ENCODE measurements at regions not wholly inside any gene's neighbourhood (a gene's known extent, or its start where the extent isn't known, plus 50 kb on each side); places are given as distances from the start of the nearest gene placed in this dataset.

- DNase-seq (ENCODE audit: low read depth): no peak
Measured at GRCh38 chr1:29648026-29648425, 411.7 kb downstream of the PTPRU start.

GRCh38 chr1:29647581-29647980 is 411.3 kb downstream of the PTPRU start:
- no peak for DNase-seq (ENCODE audit: low read depth)

GRCh38 chr1:29646161-29646775 is 409.9 kb downstream of the PTPRU start:
- no peak for DNase-seq (ENCODE audit: low read depth)

- no peak for DNase-seq (ENCODE audit: low read depth)
Measured at GRCh38 chr1:29645586-29645985, 409.3 kb downstream of the PTPRU start.

- DNase-seq (ENCODE audit: low read depth): no peak
Measured at GRCh38 chr1:29644812-29645211, 408.5 kb downstream of the PTPRU start.

GRCh38 chr1:29643838-29644440 is 407.6 kb downstream of the PTPRU start:
- no peak for DNase-seq (ENCODE audit: low read depth)

GRCh38 chr1:29643281-29643680 is 407.0 kb downstream of the PTPRU start:
- DNase-seq (ENCODE audit: low read depth): no peak

- no peak for DNase-seq (ENCODE audit: low read depth)
Measured at GRCh38 chr1:29642519-29642918, 406.2 kb downstream of the PTPRU start.

- no peak for DNase-seq (ENCODE audit: low read depth)
Measured at GRCh38 chr1:29641921-29642320, 405.6 kb downstream of the PTPRU start.

- DNase-seq (ENCODE audit: low read depth): no peak
Measured at GRCh38 chr1:29640428-29640785, 404.1 kb downstream of the PTPRU start.

GRCh38 chr1:29639741-29640427 is 403.6 kb downstream of the PTPRU start:
- DNase-seq (ENCODE audit: low read depth): no peak

- no peak for DNase-seq (ENCODE audit: low read depth)
Measured at GRCh38 chr1:29639156-29639736, 402.9 kb downstream of the PTPRU start.

- DNase-seq (ENCODE audit: low read depth): no peak
Measured at GRCh38 chr1:29638281-29638680, 402.0 kb downstream of the PTPRU start.

GRCh38 chr1:29636936-29637335 is 400.6 kb downstream of the PTPRU start:
- DNase-seq (ENCODE audit: low read depth): no peak

- no peak for DNase-seq (ENCODE audit: low read depth)
Measured at GRCh38 chr1:29635501-29636263, 399.4 kb downstream of the PTPRU start.

- no peak for DNase-seq (ENCODE audit: low read depth)
Measured at GRCh38 chr1:29634746-29635335, 398.5 kb downstream of the PTPRU start.

- no peak for DNase-seq (ENCODE audit: low read depth)
Measured at GRCh38 chr1:29634324-29634723, 398.0 kb downstream of the PTPRU start.

GRCh38 chr1:29633771-29634170 is 397.4 kb downstream of the PTPRU start:
- no peak for DNase-seq (ENCODE audit: low read depth)

- DNase-seq (ENCODE audit: low read depth): no peak
Measured at GRCh38 chr1:29632806-29633615, 396.7 kb downstream of the PTPRU start.

GRCh38 chr1:29631836-29632805 is 395.8 kb downstream of the PTPRU start:
- DNase-seq (ENCODE audit: low read depth): no peak
